Fibroblast of lung (primary cell): ENCODE measurements at regions not wholly inside any gene's neighbourhood (a gene's known extent, or its start where the extent isn't known, plus 50 kb on each side); places are given as distances from the start of the nearest gene placed in this dataset.

Experiments used
- DNase-seq, 2 donors: peaks; one replicate each; pipeline versions ENCODE4 v3.0.0 to v3.0.0-alpha.2; 2010; ENCODE audit warnings: low read depth in 2 of 2
- H2AFZ ChIP-seq: 2 replicates; pipeline ENCODE4 v1.5.1; 2012; ENCODE audit warnings: low read length, control low read depth, inconsistent platforms
- H3K27ac ChIP-seq: 2 replicates; pipeline ENCODE4 v1.5.1; 2011; ENCODE audit warnings: low read length, control low read depth; ENCODE audit not compliant: insufficient read depth
- H3K27me3 ChIP-seq: 2 replicates; pipeline ENCODE4 v1.5.1; 2011; ENCODE audit warnings: mild to moderate bottlenecking, low read length; ENCODE audit not compliant: control insufficient read depth, insufficient read depth
- H3K36me3 ChIP-seq: 2 replicates; pipeline ENCODE4 v1.5.1; 2011; ENCODE audit warnings: low read length; ENCODE audit not compliant: control insufficient read depth, insufficient read depth
- H3K4me1 ChIP-seq: 2 replicates; pipeline ENCODE4 v1.5.1; 2011; ENCODE audit warnings: low read length; ENCODE audit not compliant: control insufficient read depth, insufficient read depth; ENCODE audit errors: extremely low read depth
- H3K4me2 ChIP-seq: 2 replicates; pipeline ENCODE4 v1.5.1; 2011; ENCODE audit warnings: low read length, control low read depth; ENCODE audit not compliant: insufficient read depth; ENCODE audit errors: extremely low read depth
- H3K4me3 ChIP-seq, 4 experiments: fragments of 200-600 bp in 1 of 4; sonication (generic) in 1 of 4; replicated peaks in 1 of 4; 2 replicates each; pipeline ENCODE4 v1.5.1; 2011 to 2016; ENCODE audit warnings: low read length in 4 of 4, low read depth in 3 of 4, mild to moderate bottlenecking in 3 of 4, control low read depth in 2 of 4, inconsistent platforms in 1 of 4, mixed read lengths in 1 of 4; ENCODE audit not compliant: insufficient read depth in 1 of 4; ENCODE audit errors: control extremely low read depth in 1 of 4
- H3K79me2 ChIP-seq: 2 replicates; pipeline ENCODE4 v1.5.1; 2012; ENCODE audit warnings: mild to moderate bottlenecking, low read length, inconsistent platforms; ENCODE audit not compliant: control insufficient read depth, insufficient read depth
- H3K9ac ChIP-seq: 2 replicates; pipeline ENCODE4 v1.5.1; 2011; ENCODE audit warnings: mild to moderate bottlenecking, low read length, control low read depth; ENCODE audit not compliant: insufficient read depth
- H3K9me3 ChIP-seq: 2 replicates; pipeline ENCODE4 v1.5.1; 2012; ENCODE audit warnings: low read depth, low read length; ENCODE audit not compliant: control insufficient read depth, insufficient read depth
- H4K20me1 ChIP-seq: 2 replicates; pipeline ENCODE4 v1.5.1; 2011; ENCODE audit warnings: low read length; ENCODE audit not compliant: control insufficient read depth, insufficient read depth; ENCODE audit errors: extremely low read depth
- CTCF ChIP-seq, 2 donors: IDR thresholded peaks in 1 of 2; conservative IDR thresholded peaks in 1 of 2; 1 replicate in 1 of 2; 2 replicates in 1 of 2; pipeline ENCODE4 v1.5.1; 2011 to 2012; ENCODE audit warnings: low read length in 2 of 2, control low read depth in 1 of 2, inconsistent platforms in 1 of 2, low read depth in 1 of 2, mild to moderate bottlenecking in 1 of 2
- EZH2 ChIP-seq: IDR thresholded peaks from 2 replicates; pipeline ENCODE4 v1.5.1; 2012; ENCODE audit warnings: low read length, control low read depth, mild to moderate bottlenecking; ENCODE audit errors: missing control alignments

- no peaks in the 10 kb centered on the region for H3K9me3 ChIP-seq
- H3K27ac ChIP-seq: no peak overlapping the region
- TF ChIP-seq EZH2: no peak
- no peak for TF ChIP-seq CTCF (conservative IDR thresholded peaks at IDR 0.05 in 1 of 2, IDR thresholded peaks at IDR 0.05 in 1 of 2; ENCODE audit: low read depth in 1 of 2, low read length in 2 of 2)
- no peak overlapping the region for H2AFZ ChIP-seq
- H3K4me2 ChIP-seq: no peak overlapping the region
- H3K9ac ChIP-seq: no peak overlapping the region
- H3K4me3 ChIP-seq: no peak overlapping the region
- DNase-seq: no peak
- H3K79me2 ChIP-seq: no peaks in the 10 kb centered on the region
- no peaks in the 10 kb centered on the region for H3K27me3 ChIP-seq
- no peaks in the 10 kb centered on the region for H4K20me1 ChIP-seq
- no peaks in the 10 kb centered on the region for H3K4me1 ChIP-seq
- H3K36me3 ChIP-seq: no peaks in the 10 kb centered on the region
Observed at GRCh38 chr6:19037607-19038006, 650.5 kb downstream of the RNF144B start.

- H3K4me1 ChIP-seq: no peaks in the 10 kb centered on the region
- DNase-seq: no peak
- no peak overlapping the region for H2AFZ ChIP-seq
- no peak overlapping the region for H3K4me2 ChIP-seq
- H3K79me2 ChIP-seq: no peaks in the 10 kb centered on the region
- H3K36me3 ChIP-seq: no peaks in the 10 kb centered on the region
- no peak overlapping the region for H3K9ac ChIP-seq
- H3K27ac ChIP-seq: no peak overlapping the region
- H3K9me3 ChIP-seq: no peaks in the 10 kb centered on the region
- no peaks in the 10 kb centered on the region for H4K20me1 ChIP-seq
- no peak for TF ChIP-seq CTCF (conservative IDR thresholded peaks at IDR 0.05 in 1 of 2, IDR thresholded peaks at IDR 0.05 in 1 of 2; ENCODE audit: low read depth in 1 of 2, low read length in 2 of 2)
- no peak for TF ChIP-seq EZH2
- no peak overlapping the region for H3K4me3 ChIP-seq
- H3K27me3 ChIP-seq: no peaks in the 10 kb centered on the region
Observed at GRCh38 chr6:19039287-19039686, 652.1 kb downstream of the RNF144B start.

- H3K9ac ChIP-seq: no peak overlapping the region
- H4K20me1 ChIP-seq: no peaks in the 10 kb centered on the region
- no peak for DNase-seq
- H3K36me3 ChIP-seq: no peaks in the 10 kb centered on the region
- H3K27ac ChIP-seq: no peak overlapping the region
- H3K27me3 ChIP-seq: no peaks in the 10 kb centered on the region
- H3K4me3 ChIP-seq: no peak overlapping the region
- no peak for TF ChIP-seq EZH2
- no peak for TF ChIP-seq CTCF (conservative IDR thresholded peaks at IDR 0.05 in 1 of 2, IDR thresholded peaks at IDR 0.05 in 1 of 2; ENCODE audit: low read depth in 1 of 2, low read length in 2 of 2)
- no peaks in the 10 kb centered on the region for H3K79me2 ChIP-seq
- H3K4me1 ChIP-seq: no peaks in the 10 kb centered on the region
- no peak overlapping the region for H3K4me2 ChIP-seq
- H2AFZ ChIP-seq: no peak overlapping the region
- H3K9me3 ChIP-seq: no peaks in the 10 kb centered on the region
Observed at GRCh38 chr6:19041906-19042305, 654.8 kb downstream of the RNF144B start.
